H1 (cell line): ENCODE measurements at regions not wholly inside any gene's neighbourhood (a gene's known extent, or its start where the extent isn't known, plus 50 kb on each side); places are given as distances from the start of the nearest gene placed in this dataset.

Experiments used
- CTCF ChIA-PET: fragments of 300-600 bp; sonication (Branson Sonifier 250); formaldehyde crosslinking; loops from one replicate; lab custom pipeline; 2021; ENCODE audit not compliant: partially characterized antibody; lab: Charles Lee
- POLR2A ChIA-PET: fragments of 300-600 bp; sonication (Branson Sonifier 250); formaldehyde crosslinking; loops from one replicate; lab custom pipeline; 2021; ENCODE audit warnings: inconsistent platforms; ENCODE audit not compliant: partially characterized antibody; lab: Charles Lee
- DNase-seq, 2 experiments: peaks; one replicate each; pipeline versions ENCODE4 v3.0.0 to v3.0.0-alpha.2; 2010 to 2022; ENCODE audit warnings: low spot score in 2 of 2, low read depth in 1 of 2, mixed read lengths in 1 of 2
- FAIRE-seq: peaks from 2 replicates; lab custom pipeline; 2011; peaks lifted over from hg19 to GRCh38; lab: Jason Lieb, UNC
- H2AFZ ChIP-seq: 2 replicates; pipeline ENCODE4 v1.8.1; 2012; ENCODE audit warnings: low read length, inconsistent platforms
- H2AK5ac ChIP-seq: 2 replicates; pipeline ENCODE4 v1.6.1; 2013; ENCODE audit warnings: low read depth, low read length
- H2BK120ac ChIP-seq: replicated peaks from 2 replicates; pipeline ENCODE3; 2013; ENCODE audit warnings: low read depth, low read length, inconsistent platforms
- H2BK12ac ChIP-seq: 2 replicates; pipeline ENCODE4 v1.6.1; 2013; ENCODE audit warnings: low read depth, low read length
- H2BK15ac ChIP-seq: 2 replicates; pipeline ENCODE4 v1.6.1; 2013; ENCODE audit warnings: low read length
- H2BK20ac ChIP-seq: 2 replicates; pipeline ENCODE4 v1.6.1; 2013; ENCODE audit warnings: low read length
- H2BK5ac ChIP-seq: 2 replicates; pipeline ENCODE4 v1.6.1; 2013; ENCODE audit warnings: low read depth, low read length
- H3K14ac ChIP-seq: 2 replicates; pipeline ENCODE4 v1.6.1; 2013; ENCODE audit warnings: inconsistent platforms; ENCODE audit not compliant: insufficient read length
- H3K18ac ChIP-seq: 2 replicates; pipeline ENCODE4 v1.6.1; 2013; ENCODE audit warnings: low read length; ENCODE audit errors: extremely low read depth
- H3K23ac ChIP-seq: 2 replicates; pipeline ENCODE4 v1.6.1; 2013; ENCODE audit warnings: inconsistent platforms; ENCODE audit not compliant: insufficient read length
- H3K23me2 ChIP-seq: 2 replicates; pipeline ENCODE4 v1.6.1; 2013; ENCODE audit warnings: low read depth, low read length
- H3K27ac ChIP-seq: 2 replicates; pipeline ENCODE4 v1.6.1; 2011; ENCODE audit warnings: low read depth, low read length, inconsistent platforms
- H3K27me3 ChIP-seq, 4 experiments: replicated peaks in 1 of 4; 1 replicate in 1 of 4; 2 replicates in 3 of 4; pipeline versions ENCODE4 v1.6.1 to v1.8.1; 2011 to 2013; ENCODE audit warnings: low read length in 3 of 4, mild to moderate bottlenecking in 3 of 4, inconsistent platforms in 2 of 4, mixed read lengths in 2 of 4, moderate library complexity in 1 of 4; ENCODE audit not compliant: control insufficient read depth in 3 of 4, insufficient read depth in 3 of 4; ENCODE audit errors: extremely low read depth in 1 of 4
- H3K36me3 ChIP-seq, 4 experiments: 2 replicates each; pipeline versions ENCODE4 v1.6.1 to v1.8.1; 2011 to 2013; ENCODE audit warnings: mild to moderate bottlenecking in 4 of 4, low read length in 3 of 4, moderate library complexity in 2 of 4, control low read depth in 1 of 4, inconsistent platforms in 1 of 4; ENCODE audit not compliant: insufficient read depth in 4 of 4, control insufficient read depth in 2 of 4
- H3K4ac ChIP-seq: replicated peaks from 2 replicates; pipeline ENCODE3; 2013; ENCODE audit warnings: low read length, low read depth, mixed read lengths, inconsistent platforms; ENCODE audit not compliant: insufficient read length
- H3K4me1 ChIP-seq, 4 experiments: replicated peaks in 1 of 4; 1 replicate in 1 of 4; 2 replicates in 3 of 4; pipeline versions ENCODE4 v1.6.1 to v1.8.1; 2011 to 2013; ENCODE audit warnings: low read length in 3 of 4, inconsistent platforms in 2 of 4, mixed read lengths in 1 of 4; ENCODE audit not compliant: insufficient read depth in 4 of 4, control insufficient read depth in 3 of 4
- H3K4me2 ChIP-seq, 2 experiments: 2 replicates each; pipeline versions ENCODE4 v1.6.1 to v1.8.1; 2011 to 2013; ENCODE audit warnings: low read depth in 2 of 2, low read length in 2 of 2, control low read depth in 1 of 2, inconsistent platforms in 1 of 2, mild to moderate bottlenecking in 1 of 2; ENCODE audit not compliant: insufficient read depth in 1 of 2
- H3K4me3 ChIP-seq, 4 experiments: fragments of 200-600, 300-600 bp in 1 of 4; sonication (generic), shearing (Covaris generic), sonication (Bioruptor Twin) in 1 of 4; 2 replicates each; pipeline versions ENCODE4 v1.5.1 to v1.8.1; 2011 to 2016; ENCODE audit warnings: low read length in 4 of 4, low read depth in 3 of 4, control low read depth in 2 of 4, inconsistent platforms in 2 of 4, mild to moderate bottlenecking in 2 of 4, mixed read lengths in 1 of 4, moderate library complexity in 1 of 4; ENCODE audit not compliant: insufficient read depth in 2 of 4; ENCODE audit errors: extremely low read depth in 1 of 4
- H3K56ac ChIP-seq: replicated peaks from 2 replicates; pipeline ENCODE3; 2013; ENCODE audit warnings: low read depth, mild to moderate bottlenecking, mixed read lengths, low read length, inconsistent platforms; ENCODE audit not compliant: insufficient read length
- H3K79me1 ChIP-seq: 2 replicates; pipeline ENCODE4 v1.6.1; 2013; ENCODE audit warnings: low read depth, low read length, control low read depth
- H3K79me2 ChIP-seq, 2 experiments: 2 replicates each; pipeline versions ENCODE4 v1.6.1 to v1.8.1; 2012 to 2013; ENCODE audit warnings: low read length in 2 of 2, mild to moderate bottlenecking in 2 of 2, inconsistent platforms in 1 of 2; ENCODE audit not compliant: insufficient read depth in 2 of 2, control insufficient read depth in 1 of 2
- H3K9ac ChIP-seq, 4 experiments: replicated peaks in 1 of 4; 1 replicate in 1 of 4; 2 replicates in 3 of 4; pipeline versions ENCODE4 v1.6.1 to v1.8.1; 2011 to 2013; ENCODE audit warnings: low read depth in 3 of 4, low read length in 3 of 4, control low read depth in 2 of 4, mild to moderate bottlenecking in 2 of 4, moderate library complexity in 2 of 4, inconsistent platforms in 1 of 4; ENCODE audit errors: extremely low read depth in 1 of 4
- H3K9me3 ChIP-seq, 2 experiments: 2 replicates each; pipeline versions ENCODE4 v1.6.1 to v1.8.1; 2012 to 2013; ENCODE audit warnings: mild to moderate bottlenecking in 2 of 2, moderate library complexity in 2 of 2, control low read depth in 1 of 2, inconsistent platforms in 1 of 2, low read depth in 1 of 2, low read length in 1 of 2, mixed read lengths in 1 of 2; ENCODE audit not compliant: insufficient read depth in 2 of 2
- H4K20me1 ChIP-seq, 2 experiments: replicated peaks in 1 of 2; 2 replicates each; pipeline versions ENCODE3 to v1.8.1; 2011 to 2013; ENCODE audit warnings: inconsistent platforms in 2 of 2, low read length in 2 of 2, mild to moderate bottlenecking in 1 of 2; ENCODE audit not compliant: insufficient read depth in 2 of 2, control insufficient read depth in 1 of 2
- H4K5ac ChIP-seq: 2 replicates; pipeline ENCODE4 v1.6.1; 2013; ENCODE audit warnings: low read length, low read depth, mixed read lengths, inconsistent platforms; ENCODE audit not compliant: insufficient read length
- H4K8ac ChIP-seq: 2 replicates; pipeline ENCODE4 v1.8.0; 2013; ENCODE audit warnings: mild to moderate bottlenecking, moderate library complexity, low read length, inconsistent platforms; ENCODE audit not compliant: insufficient read depth; ENCODE audit errors: extremely low read depth
- H4K91ac ChIP-seq: replicated peaks from 2 replicates; pipeline ENCODE3; 2013; ENCODE audit warnings: low read length, mixed read lengths, inconsistent platforms; ENCODE audit not compliant: insufficient read length
- BACH1 ChIP-seq: IDR thresholded peaks from 2 replicates; pipeline ENCODE4 v1.6.1; 2012; ENCODE audit warnings: low read length, improper control_type of control experiment
- BCL11A ChIP-seq, 2 experiments: IDR thresholded peaks; one replicate each; pipeline ENCODE4 v1.6.1; 2011; ENCODE audit warnings: low read depth in 2 of 2, low read length in 2 of 2, mild to moderate bottlenecking in 2 of 2
- CTBP2 ChIP-seq: IDR thresholded peaks from 2 replicates; pipeline ENCODE4 v1.7.0; 2011; ENCODE audit warnings: borderline replicate concordance, mild to moderate bottlenecking, moderate library complexity, mixed read lengths, low read length; ENCODE audit not compliant: insufficient read depth, insufficient read length
- GTF2F1 ChIP-seq: IDR thresholded peaks from 2 replicates; pipeline ENCODE4 v1.6.1; 2012; ENCODE audit warnings: low read depth, low read length, improper control_type of control experiment, borderline replicate concordance
- NANOG ChIP-seq: IDR thresholded peaks from 2 replicates; pipeline ENCODE4 v1.6.1; 2011; ENCODE audit warnings: low read length, low read depth, mild to moderate bottlenecking, inconsistent platforms; ENCODE audit not compliant: insufficient read depth, poor library complexity, severe bottlenecking
- SP4 ChIP-seq: IDR thresholded peaks from 2 replicates; pipeline ENCODE4 v1.6.1; 2012; ENCODE audit warnings: low read length, inconsistent platforms
- ZNF274 ChIP-seq: IDR thresholded peaks from 2 replicates; pipeline ENCODE4 v1.7.0; 2012; ENCODE audit warnings: low read length, borderline replicate concordance; ENCODE audit errors: extremely low read depth
- WGBS, 2 experiments: shearing (Covaris generic) in 1 of 2; methylation state at CpG; one replicate each; pipeline versions ENCODE4 v1.1.6 to v1.1.7; 2013 to 2015; ENCODE audit warnings: low lambda C conversion rate in 2 of 2, mixed read lengths in 2 of 2, inconsistent platforms in 1 of 2, low coverage in 1 of 2, missing lambda C conversion rate in 1 of 2; ENCODE audit not compliant: insufficient replicate concordance in 2 of 2, insufficient coverage in 1 of 2, insufficient read length in 1 of 2; ENCODE audit errors: extremely low coverage in 1 of 2, missing lambda C conversion rate in 1 of 2; 5-methylcytosine and 5-hydroxymethylcytosine counted together

GRCh38 chr4:91935217-91935616 is 368.5 kb upstream of the GRID2 start:
- Histone ChIP-seq H3K4me3 (no peak overlapping the region), H2AK5ac (no peak overlapping the region), H3K79me2 (no peaks in the 10 kb centered on the region), H2BK20ac (no peak overlapping the region), H3K36me3 (no peaks in the 10 kb centered on the region), H3K4me2 (no peak overlapping the region), H3K9ac (no peak overlapping the region), H2BK12ac (no peak overlapping the region), H3K4me1 (no peaks in the 10 kb centered on the region), H2AFZ (no peak overlapping the region), H3K9me3 (peaks cover 3 to 6% of the 10 kb centered on the region in 2 experiments; a peak in 2 of 4 replicates), H3K14ac (no peak overlapping the region), H3K27ac (no peak overlapping the region), H2BK120ac (no peak overlapping the region), H2BK15ac (no peak overlapping the region), H2BK5ac (no peak overlapping the region), H3K79me1 (no peaks in the 10 kb centered on the region), H4K20me1 (no peaks in the 10 kb centered on the region), H3K23me2 (no peaks in the 10 kb centered on the region), H3K4ac (no peak overlapping the region), H4K91ac (no peak overlapping the region), H3K56ac (no peak overlapping the region), H4K5ac (no peak overlapping the region), H3K18ac (no peak overlapping the region), H3K23ac (no peak overlapping the region), H3K27me3 (no peaks in the 10 kb centered on the region), H4K8ac (no peak overlapping the region)
- WGBS, 2 experiments: 94% methylated on average over 6 of the region's 6 CpGs; no CpG with 5 or more reads in 1 of the 2 experiments
- POLR2A ChIA-PET: no interaction called here
- FAIRE-seq (no peak), DNase-seq (no peak)
- CTCF ChIA-PET: interaction anchor here (0.6 kb wide), 1 partner anchor 31 kb away, joined by 3 read pairs; no protein-coding TSS in a partner anchor
- TF ChIP-seq BACH1: no peak
- TF ChIP-seq NANOG: no peak
- no peak for TF ChIP-seq GTF2F1
- no peak for TF ChIP-seq CTBP2
- TF ChIP-seq SP4: no peak
- TF ChIP-seq BCL11A (IDR thresholded peaks at IDR 0.05; ENCODE audit: low read depth in 2 of 2, low read length in 2 of 2): no peak
- TF ChIP-seq ZNF274: no peak
